ENCODE measurements at regions not wholly inside any gene's neighbourhood (a gene's known extent, or its start where the extent isn't known, plus 50 kb on each side); places are given as distances from the start of the nearest gene placed in this dataset.

DNA sequence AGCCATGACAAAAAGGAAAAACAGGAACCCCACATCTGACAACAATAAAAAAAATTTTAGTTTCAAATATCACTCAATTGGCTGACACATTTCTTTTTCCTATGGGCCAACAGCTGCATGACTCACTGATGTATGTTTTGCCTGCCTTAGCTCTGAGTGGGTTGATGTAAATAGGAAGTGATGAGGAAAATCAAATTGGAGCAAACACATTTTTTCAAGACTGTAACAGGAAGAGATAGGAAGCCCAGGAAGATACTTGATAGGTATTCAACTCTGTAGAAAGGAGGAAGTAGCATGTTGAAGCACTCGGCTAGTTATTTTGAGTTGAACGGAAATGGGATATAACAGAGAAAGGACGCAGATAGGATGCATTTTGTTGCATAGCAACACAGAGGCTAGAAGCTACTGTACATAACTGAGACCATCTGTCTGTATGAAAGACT lies 168.0 kb upstream of the NR5A2 start:
- no peaks in the 10 kb centered on the region for H3K27me3 ChIP-seq (ENCODE audit: control insufficient read depth in 1 of 2, insufficient read depth in 2 of 2, low read length in 2 of 2)
- no peak overlapping the region for H2AFZ ChIP-seq (ENCODE audit: low read length)
- in situ Hi-C loops (cut with HindIII; ENCODE audit: extremely low pct_ligation_motif_present, low pct_unique_long_range_greater_than_20kb) (no loop called here), intact Hi-C loops (cut with micrococcal nuclease; ENCODE audit: unreplicated experiment) (no loop called here)
- 30% methylated on average over 3 of the region's 3 CpGs for WGBS (ENCODE audit: low lambda C conversion rate)
- ChIA-PET CTCF (ENCODE audit: low intra/inter-chr PET ratio, low total read pairs) (no interaction called here), POLR2A (no interaction called here)
- no TSS peak for BruUV-seq (replicated peaks)
- no peaks in the 10 kb centered on the region for H3K4me1 ChIP-seq (ENCODE audit: insufficient read depth, low read length)
- H3K4me2 ChIP-seq (ENCODE audit: low read depth, low read length): no peak overlapping the region
- ATAC-seq: no peak
- no peak overlapping the region for H3K27ac ChIP-seq (ENCODE audit: extremely low read length, insufficient read depth, low read length)
- TF ChIP-seq ZSCAN20 (CRISPR knock-in tag; IDR thresholded peaks at IDR 0.05; ENCODE audit: borderline replicate concordance) (no peak), EHMT2 (IDR thresholded peaks at IDR 0.05; ENCODE audit: borderline replicate concordance, low read depth, low read length) (no peak), NR3C1 (CRISPR knock-in tag; IDR thresholded peaks at IDR 0.05) (no peak), SMAD3 (CRISPR knock-in tag; IDR thresholded peaks at IDR 0.05) (no peak), GATAD1 (CRISPR knock-in tag; IDR thresholded peaks at IDR 0.05) (no peak), ZNF781 (CRISPR knock-in tag; IDR thresholded peaks at IDR 0.05; ENCODE audit: borderline replicate concordance, not compliant biosample characterization) (no peak), CCDC6 (CRISPR knock-in tag; IDR thresholded peaks at IDR 0.05) (no peak), ZBTB21 (CRISPR knock-in tag; IDR thresholded peaks at IDR 0.05) (no peak)
- TF ChIP-seq, protein P1, sequence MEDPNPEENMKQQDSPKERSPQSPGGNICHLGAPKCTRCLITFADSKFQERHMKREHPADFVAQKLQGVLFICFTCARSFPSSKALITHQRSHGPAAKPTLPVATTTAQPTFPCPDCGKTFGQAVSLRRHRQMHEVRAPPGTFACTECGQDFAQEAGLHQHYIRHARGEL (CRISPR knock-in tag; IDR thresholded peaks at IDR 0.05): no peak
- H3K36me3 ChIP-seq (replicated peaks in 1 of 2; ENCODE audit: control insufficient read depth in 1 of 2, insufficient read depth in 2 of 2, low read length in 2 of 2): no peaks in the 10 kb centered on the region
- no peak for DNase-seq (ENCODE audit: low spot score)
- no peak overlapping the region for H3K9ac ChIP-seq (ENCODE audit: insufficient read depth, low read depth, low read length)
- no peaks in the 10 kb centered on the region for H3K79me2 ChIP-seq (ENCODE audit: insufficient read depth, low read length)
- H4K20me1 ChIP-seq (ENCODE audit: insufficient read depth, low read length): no peaks in the 10 kb centered on the region
- H3K9me3 ChIP-seq (ENCODE audit: low read length): no peaks in the 10 kb centered on the region
- FAIRE-seq: no peak
- H3K4me3 ChIP-seq (replicated peaks in 1 of 3; ENCODE audit: insufficient read depth in 1 of 3, low read depth in 2 of 3, low read length in 3 of 3): no peak overlapping the region
